ENCODE measurements at regions not wholly inside any gene's neighbourhood (a gene's known extent, or its start where the extent isn't known, plus 50 kb on each side); places are given as distances from the start of the nearest gene placed in this dataset.

- no peak overlapping the region for H2AFZ ChIP-seq (ENCODE audit: low read depth, low read length)
- no peak overlapping the region for H3K4me3 ChIP-seq (ENCODE audit: low read length)
- H3K27ac ChIP-seq (ENCODE audit: low read length) = no peak overlapping the region
- H3K9ac ChIP-seq (ENCODE audit: low read length) = no peak overlapping the region
- no peaks in the 10 kb centered on the region for H3F3A ChIP-seq (ENCODE audit: insufficient read depth, low read length, poor library complexity, severe bottlenecking)
- H3K9me2 ChIP-seq (ENCODE audit: insufficient read depth, low read length) = no peaks in the 10 kb centered on the region
- no peaks in the 10 kb centered on the region for H3K79me2 ChIP-seq (replicated peaks; ENCODE audit: insufficient read depth, low read length)
- H3K27me3 ChIP-seq (ENCODE audit: insufficient read depth, low read depth, low read length) = no peaks in the 10 kb centered on the region
- no peak for TF ChIP-seq REST (IDR thresholded peaks at IDR 0.05; ENCODE audit: borderline replicate concordance)
- TF ChIP-seq CTCF (IDR thresholded peaks at IDR 0.05; ENCODE audit: poor library complexity, severe bottlenecking) = no peak
- no peak for TF ChIP-seq POLR2AphosphoS5 (IDR thresholded peaks at IDR 0.05)
- TF ChIP-seq MXI1 (conservative IDR thresholded peaks at IDR 0.05; ENCODE audit: poor library complexity, severe bottlenecking) = no peak
- TF ChIP-seq RAD21 (conservative IDR thresholded peaks at IDR 0.05) = no peak
- TF ChIP-seq EP300 (conservative IDR thresholded peaks at IDR 0.05; ENCODE audit: poor library complexity, severe bottlenecking) = no peak
- no peak for TF ChIP-seq SMC3 (conservative IDR thresholded peaks at IDR 0.05; ENCODE audit: poor library complexity)
- no peak for TF ChIP-seq EZH2 (IDR thresholded peaks at IDR 0.05; ENCODE audit: borderline replicate concordance, insufficient read depth, low read length, poor library complexity, severe bottlenecking)
- no peak for TF ChIP-seq TAF1 (IDR thresholded peaks at IDR 0.05; ENCODE audit: low read depth)
- no peaks in the 10 kb centered on the region for H4K20me1 ChIP-seq (ENCODE audit: insufficient read depth)
- H3K36me3 ChIP-seq (ENCODE audit: insufficient read depth, low read length) = no peaks in the 10 kb centered on the region
- H3K4me2 ChIP-seq (ENCODE audit: low read length) = no peak overlapping the region
- H3K9me3 ChIP-seq (ENCODE audit: low read length) = no peaks in the 10 kb centered on the region
Measured at GRCh38 chr1:230591678-230592077, 50.6 kb upstream of the COG2 start.

- no peaks in the 10 kb centered on the region for H3K9me2 ChIP-seq (ENCODE audit: insufficient read depth, low read length)
- H3K4me3 ChIP-seq (ENCODE audit: low read length) = no peak overlapping the region
- no peaks in the 10 kb centered on the region for H4K20me1 ChIP-seq (ENCODE audit: insufficient read depth)
- H3K27me3 ChIP-seq (ENCODE audit: insufficient read depth, low read depth, low read length) = no peaks in the 10 kb centered on the region
- no peak overlapping the region for H3K4me2 ChIP-seq (ENCODE audit: low read length)
- no peaks in the 10 kb centered on the region for H3K36me3 ChIP-seq (ENCODE audit: insufficient read depth, low read length)
- H2AFZ ChIP-seq (ENCODE audit: low read depth, low read length) = no peak overlapping the region
- TF ChIP-seq POLR2AphosphoS5 (IDR thresholded peaks at IDR 0.05) = no peak
- H3K9ac ChIP-seq (ENCODE audit: low read length) = no peak overlapping the region
- H3K9me3 ChIP-seq (ENCODE audit: low read length) = no peaks in the 10 kb centered on the region
- H3F3A ChIP-seq (ENCODE audit: insufficient read depth, low read length, poor library complexity, severe bottlenecking) = no peaks in the 10 kb centered on the region
- H3K79me2 ChIP-seq (replicated peaks; ENCODE audit: insufficient read depth, low read length) = no peaks in the 10 kb centered on the region
- no peak overlapping the region for H3K27ac ChIP-seq (ENCODE audit: low read length)
Measured at GRCh38 chr1:230589951-230590350, 52.3 kb upstream of the COG2 start.

- no peaks in the 10 kb centered on the region for H4K20me1 ChIP-seq (ENCODE audit: insufficient read depth)
- no peaks in the 10 kb centered on the region for H3F3A ChIP-seq (ENCODE audit: insufficient read depth, low read length, poor library complexity, severe bottlenecking)
- no peak overlapping the region for H3K4me3 ChIP-seq (ENCODE audit: low read length)
- H3K9me2 ChIP-seq (ENCODE audit: insufficient read depth, low read length) = no peaks in the 10 kb centered on the region
- H3K27ac ChIP-seq (ENCODE audit: low read length) = no peak overlapping the region
- TF ChIP-seq REST (IDR thresholded peaks at IDR 0.05; ENCODE audit: borderline replicate concordance) = no peak
- no peak for TF ChIP-seq SMC3 (conservative IDR thresholded peaks at IDR 0.05; ENCODE audit: poor library complexity)
- TF ChIP-seq EP300 (conservative IDR thresholded peaks at IDR 0.05; ENCODE audit: poor library complexity, severe bottlenecking) = no peak
- no peak for TF ChIP-seq POLR2AphosphoS5 (IDR thresholded peaks at IDR 0.05)
- no peak for TF ChIP-seq TAF1 (IDR thresholded peaks at IDR 0.05; ENCODE audit: low read depth)
- TF ChIP-seq EZH2 (IDR thresholded peaks at IDR 0.05; ENCODE audit: borderline replicate concordance, insufficient read depth, low read length, poor library complexity, severe bottlenecking) = no peak
- no peaks in the 10 kb centered on the region for H3K79me2 ChIP-seq (replicated peaks; ENCODE audit: insufficient read depth, low read length)
- no peaks in the 10 kb centered on the region for H3K27me3 ChIP-seq (ENCODE audit: insufficient read depth, low read depth, low read length)
- H3K9ac ChIP-seq (ENCODE audit: low read length) = no peak overlapping the region
- no peak overlapping the region for H2AFZ ChIP-seq (ENCODE audit: low read depth, low read length)
- no peaks in the 10 kb centered on the region for H3K36me3 ChIP-seq (ENCODE audit: insufficient read depth, low read length)
- no peaks in the 10 kb centered on the region for H3K9me3 ChIP-seq (ENCODE audit: low read length)
- no peak overlapping the region for H3K4me2 ChIP-seq (ENCODE audit: low read length)
Measured at GRCh38 chr1:230588323-230588746, 53.9 kb upstream of the COG2 start.
